GM12878 (cell line): ENCODE measurements at regions not wholly inside any gene's neighbourhood (a gene's known extent, or its start where the extent isn't known, plus 50 kb on each side); places are given as distances from the start of the nearest gene placed in this dataset.
"Not testable (repeated sequence)": the region's sequence is repeated elsewhere in the genome, so short reads cannot be mapped to it uniquely, and the experiment has no call there.

Source experiments
- ATAC-seq: fragments of 200-7000 bp; cut with Tn5 transposase; 3 replicates; pipeline ENCODE4 v1.9.1; 2020; ENCODE audit warnings: mild to moderate bottlenecking, moderate library complexity
- BruUV-seq: library from RNA; stranded (reverse); fragments of 400-500 nt; replicated peaks from 2 replicates; lab custom pipeline; 2021; lab: Mats Ljungman, UMichigan
- CTCF ChIA-PET: fragments of 300-600 bp; sonication (Branson Sonifier 250); formaldehyde crosslinking; extraction: SDS; loops from one replicate; lab custom pipeline; 2021; ENCODE audit warnings: inconsistent platforms; lab: Yijun Ruan, JAX
- POLR2A ChIA-PET: fragments of 350-600 bp; formaldehyde crosslinking; extraction: SDS; loops from one replicate; lab custom pipeline; 2021; ENCODE audit warnings: inconsistent platforms; lab: Charles Lee
- RAD21 ChIA-PET: fragments of 300-600 bp; sonication (Branson Sonifier 250); formaldehyde crosslinking; loops from one replicate; lab custom pipeline; 2023; ENCODE audit warnings: antibody characterized with exemption; ENCODE audit not compliant: unreplicated experiment; lab: Charles Lee
- SMC1A ChIA-PET: fragments of 300-600 bp; sonication (Branson Sonifier 250); formaldehyde crosslinking; loops from one replicate; lab custom pipeline; 2023; ENCODE audit not compliant: unreplicated experiment, uncharacterized antibody; lab: Charles Lee
- DNase-seq: peaks from one replicate; pipeline ENCODE4 v3.0.0-alpha.2; 2011; ENCODE audit warnings: low read depth, low spot score
- FAIRE-seq: peaks from 3 replicates; lab custom pipeline; 2011; peaks lifted over from hg19 to GRCh38; lab: Jason Lieb, UNC
- H2AFZ ChIP-seq: 2 replicates; pipeline ENCODE4 v1.6.0; 2011; ENCODE audit warnings: low read depth, low read length, control low read depth; ENCODE audit not compliant: control insufficient read depth
- H3K27ac ChIP-seq: 2 replicates; pipeline ENCODE4 v1.5.1; 2011; ENCODE audit warnings: control low read depth; ENCODE audit not compliant: control insufficient read depth, insufficient read depth
- H3K27me3 ChIP-seq, 2 experiments: replicated peaks in 1 of 2; 2 replicates each; pipeline versions ENCODE4 v1.6.0 to v1.6.1; 2011; ENCODE audit warnings: low read length in 1 of 2; ENCODE audit not compliant: control insufficient read depth in 2 of 2, insufficient read depth in 2 of 2
- H3K36me3 ChIP-seq, 2 experiments: 2 replicates each; pipeline ENCODE4 v1.5.1; 2011; ENCODE audit warnings: low read length in 1 of 2; ENCODE audit not compliant: control insufficient read depth in 2 of 2, insufficient read depth in 2 of 2
- H3K4me1 ChIP-seq: 2 replicates; pipeline ENCODE4 v1.6.1; 2011; ENCODE audit warnings: mild to moderate bottlenecking, low read length, moderate library complexity, mixed read lengths; ENCODE audit not compliant: control insufficient read depth, insufficient read depth
- H3K4me2 ChIP-seq: 2 replicates; pipeline ENCODE4 v1.6.0; 2011; ENCODE audit warnings: control low read depth; ENCODE audit not compliant: control insufficient read depth, insufficient read depth
- H3K4me3 ChIP-seq: fragments of 200-600 bp; sonication (generic); 2 replicates; pipeline ENCODE4 v1.5.1; 2016
- H3K79me2 ChIP-seq: 2 replicates; pipeline ENCODE4 v1.6.0; 2011; ENCODE audit warnings: low read length; ENCODE audit not compliant: control insufficient read depth, insufficient read depth
- H3K9ac ChIP-seq: 2 replicates; pipeline ENCODE4 v1.8.0; 2011; ENCODE audit warnings: low read length, control low read depth, mixed read lengths; ENCODE audit not compliant: control insufficient read depth, insufficient read depth
- H3K9me3 ChIP-seq: replicated peaks from 3 replicates; pipeline ENCODE4 v1.5.1; 2011; ENCODE audit warnings: mild to moderate bottlenecking, low read length; ENCODE audit not compliant: control insufficient read depth, insufficient read depth
- H4K20me1 ChIP-seq: 2 replicates; pipeline ENCODE4 v1.6.0; 2011; ENCODE audit not compliant: control insufficient read depth, insufficient read depth
- ATF7 ChIP-seq: fragments of 450-650 bp; IDR thresholded peaks from 2 replicates; pipeline ENCODE4 v1.6.1; 2016; ENCODE audit warnings: low read depth, mild to moderate bottlenecking
- CREB1 ChIP-seq: IDR thresholded peaks from 2 replicates; pipeline ENCODE4 v1.6.1; 2012; ENCODE audit warnings: low read depth, mild to moderate bottlenecking, inconsistent platforms
- EGR1 ChIP-seq, 2 experiments: IDR thresholded peaks; 1 replicate in 1 of 2; 2 replicates in 1 of 2; pipeline ENCODE4 v1.6.1; 2011 to 2012; ENCODE audit warnings: low read depth in 2 of 2, low read length in 2 of 2, borderline replicate concordance in 1 of 2, mild to moderate bottlenecking in 1 of 2, moderate library complexity in 1 of 2
- EP300 ChIP-seq, 2 experiments: fragments of 150-350 bp in 1 of 2; IDR thresholded peaks; 2 replicates each; pipeline ENCODE4 v1.6.1; 2011 to 2012; ENCODE audit warnings: low read depth in 2 of 2, low read length in 2 of 2, borderline replicate concordance in 1 of 2, improper control_type of control experiment in 1 of 2, inconsistent platforms in 1 of 2; ENCODE audit not compliant: control insufficient read depth in 1 of 2
- HCFC1 ChIP-seq: fragments of 150-350 bp; IDR thresholded peaks from 2 replicates; pipeline ENCODE4 v1.6.1; 2014; ENCODE audit warnings: low read length
- NKRF ChIP-seq: fragments of 450-650 bp; conservative IDR thresholded peaks from 2 replicates; pipeline ENCODE4 v1.6.1; 2017; ENCODE audit warnings: mild to moderate bottlenecking, moderate library complexity
- POLR2AphosphoS5 ChIP-seq: IDR thresholded peaks from 2 replicates; pipeline ENCODE4 v1.6.1; 2011; ENCODE audit warnings: mild to moderate bottlenecking, low read length, inconsistent platforms
- RCOR1 ChIP-seq: conservative IDR thresholded peaks from 2 replicates; pipeline ENCODE4 v1.6.1; 2012; ENCODE audit warnings: low read depth, low read length, improper control_type of control experiment
- SREBF2 ChIP-seq: IDR thresholded peaks from 2 replicates; pipeline ENCODE4 v1.6.1; 2012; ENCODE audit warnings: mild to moderate bottlenecking, low read length
- STAT1 ChIP-seq: fragments of 450-650 bp; conservative IDR thresholded peaks from 2 replicates; pipeline ENCODE4 v1.6.1; 2014; ENCODE audit warnings: antibody characterized with exemption, mild to moderate bottlenecking
- STAT3 ChIP-seq: IDR thresholded peaks from 2 replicates; pipeline ENCODE4 v1.6.1; 2011; ENCODE audit warnings: low read depth, low read length, improper control_type of control experiment
- TARDBP ChIP-seq: IDR thresholded peaks from 2 replicates; pipeline ENCODE4 v1.6.1; 2016; ENCODE audit warnings: borderline replicate concordance
- ZNF24 ChIP-seq: fragments of 450-650 bp; IDR thresholded peaks from 2 replicates; pipeline ENCODE4 v1.6.1; 2017; ENCODE audit warnings: antibody characterized with exemption, mild to moderate bottlenecking
- WGBS: methylation state at CpG from one replicate; pipeline ENCODE4 v1.1.6; 2016; ENCODE audit warnings: low lambda C conversion rate; ENCODE audit not compliant: insufficient replicate concordance, insufficient coverage; ENCODE audit errors: missing lambda C conversion rate; 5-methylcytosine and 5-hydroxymethylcytosine counted together
- in situ Hi-C: fragments of 300-500 bp; cut with MboI; formaldehyde crosslinking; loops from 9 replicates; pipeline ENCODE4 v1.14.3; 2018; ENCODE audit warnings: mixed read lengths
- intact Hi-C: fragments of 100-400 bp; cut with micrococcal nuclease; formaldehyde crosslinking; loops from one replicate; pipeline ENCODE4 v1.14.2; 2022; ENCODE audit not compliant: unreplicated experiment

- TF ChIP-seq NKRF: no peak
These were observed 406.3 kb downstream of the BUD13 start (continued) for GRCh38 chr11:116366451-116366850.

- in situ Hi-C loops, H3K4me3 ChIP-seq, H3K27ac ChIP-seq, ATAC-seq, DNase-seq, H3K9ac ChIP-seq, CTCF ChIA-PET, RAD21 ChIA-PET, H3K9me3 ChIP-seq, intact Hi-C loops, FAIRE-seq, H3K79me2 ChIP-seq, H3K27me3 ChIP-seq, H2AFZ ChIP-seq, H3K36me3 ChIP-seq, H3K4me2 ChIP-seq, SMC1A ChIA-PET, H4K20me1 ChIP-seq, BruUV-seq, POLR2A ChIA-PET, H3K4me1 ChIP-seq: not testable (repeated sequence)
- 31% methylated on average over 4 of the region's 4 CpGs for WGBS
These were observed 407.9 kb downstream of the BUD13 start for GRCh38 chr11:116364925-116365324.

- ChIA-PET POLR2A (no interaction called here), SMC1A (no interaction called here), CTCF (no interaction called here), RAD21 (no interaction called here)
- Histone ChIP-seq H3K4me3 (no peak overlapping the region), H3K36me3 (no peaks in the 10 kb centered on the region), H3K27me3 (peaks cover 3 to 4% of the 10 kb centered on the region in 2 experiments; a peak in 3 of 4 replicates), H4K20me1 (no peaks in the 10 kb centered on the region), H3K4me1 (no peaks in the 10 kb centered on the region), H3K9ac (no peak overlapping the region), H3K79me2 (no peaks in the 10 kb centered on the region), H3K4me2 (no peak overlapping the region), H3K9me3 (no peaks in the 10 kb centered on the region), H2AFZ (no peak overlapping the region), H3K27ac (no peak overlapping the region)
- ATAC-seq (no peak), FAIRE-seq (no peak), DNase-seq (no peak)
- 49% methylated on average over 4 of the region's 4 CpGs for WGBS
- in situ Hi-C loops (no loop called here), intact Hi-C loops (no loop called here)
- BruUV-seq: no TSS peak
- TF ChIP-seq EP300 (IDR thresholded peaks at IDR 0.05; ENCODE audit: borderline replicate concordance in 1 of 2, control insufficient read depth in 1 of 2, low read depth in 2 of 2, low read length in 2 of 2) (no peak), POLR2AphosphoS5 (no peak), RCOR1 (no peak), EGR1 (IDR thresholded peaks at IDR 0.05; ENCODE audit: borderline replicate concordance in 1 of 2, low read depth in 2 of 2, low read length in 2 of 2) (no peak), CREB1 (no peak), ZNF24 (no peak), STAT1 (no peak), SREBF2 (no peak), ATF7 (no peak), TARDBP (no peak), HCFC1 (no peak), STAT3 (no peak)
These were observed 408.4 kb downstream of the BUD13 start for GRCh38 chr11:116364348-116364747.
